Lower lobe of right lung (tissue), 2 donors: ENCODE measurements at regions not wholly inside any gene's neighbourhood (a gene's known extent, or its start where the extent isn't known, plus 50 kb on each side); places are given as distances from the start of the nearest gene placed in this dataset.

ENCODE experiments used
- ATAC-seq, 2 donors: fragments of 200-7000 bp; cut with Tn5 transposase; one replicate each; pipeline ENCODE4 v1.9.1; 2020 to 2022; ENCODE audit warnings: mild to moderate bottlenecking in 2 of 2, moderate library complexity in 2 of 2
- DNase-seq: peaks from one replicate; pipeline ENCODE4 v3.0.0-alpha.2; 2020
- H3K27ac ChIP-seq: fragments of 200-600 bp; one replicate; pipeline ENCODE4 v1.8.0; 2022
- H3K27me3 ChIP-seq: fragments of 200-600 bp; one replicate; pipeline ENCODE4 v1.8.0; 2022; ENCODE audit warnings: low read depth
- H3K36me3 ChIP-seq: fragments of 200-600 bp; one replicate; pipeline ENCODE4 v1.8.0; 2022; ENCODE audit warnings: mild to moderate bottlenecking
- H3K4me1 ChIP-seq: fragments of 200-600 bp; one replicate; pipeline ENCODE4 v1.8.0; 2022
- H3K4me3 ChIP-seq: fragments of 200-600 bp; one replicate; pipeline ENCODE4 v1.8.0; 2022; ENCODE audit warnings: mild to moderate bottlenecking
- H3K9me3 ChIP-seq: fragments of 200-600 bp; one replicate; pipeline ENCODE4 v1.8.0; 2022
- CTCF ChIP-seq: fragments of 200-600 bp; IDR thresholded peaks from one replicate; pipeline ENCODE4 v1.8.0; 2022; ENCODE audit warnings: antibody characterized with exemption, mild to moderate bottlenecking
- intact Hi-C: fragments of 100-400 bp; cut with DNase I; formaldehyde crosslinking; loops from one replicate; pipeline ENCODE4 v1.11.0; 2022
- donor health status: DM: no; HTN: yes; CAD: no; lungs with severe emphysema.

- no peaks in the 10 kb centered on the region for H3K27me3 ChIP-seq
- intact Hi-C loops: no loop called here
- no peaks in the 10 kb centered on the region for H3K36me3 ChIP-seq
- no peak overlapping the region for H3K27ac ChIP-seq
- H3K9me3 ChIP-seq: peaks cover 6% of the 10 kb centered on the region
- H3K4me3 ChIP-seq: no peak overlapping the region
- no peak for TF ChIP-seq CTCF
- DNase-seq: no peak
- ATAC-seq: no peak
- peaks cover 11% of the 10 kb centered on the region for H3K4me1 ChIP-seq
Observed at GRCh38 chr18:10215446-10215845, 239.0 kb upstream of the APCDD1 start.

GRCh38 chr18:10216791-10217190 is 237.6 kb upstream of the APCDD1 start:
- intact Hi-C loops: no loop called here
- Histone ChIP-seq H3K4me3 (no peak overlapping the region), H3K27ac (no peak overlapping the region), H3K9me3 (peaks cover 12% of the 10 kb centered on the region), H3K4me1 (peaks cover 11% of the 10 kb centered on the region), H3K36me3 (no peaks in the 10 kb centered on the region), H3K27me3 (no peaks in the 10 kb centered on the region)
- ATAC-seq: no peak
- no peak for DNase-seq
- no peak for TF ChIP-seq CTCF

- Histone ChIP-seq H3K27me3 (no peaks in the 10 kb centered on the region), H3K4me1 (peaks cover 11% of the 10 kb centered on the region), H3K36me3 (no peaks in the 10 kb centered on the region), H3K9me3 (peaks cover 15% of the 10 kb centered on the region), H3K4me3 (no peak overlapping the region), H3K27ac (no peak overlapping the region)
- intact Hi-C loops: no loop called here
- ATAC-seq: no peak
- DNase-seq: no peak
- no peak for TF ChIP-seq CTCF
Observed at GRCh38 chr18:10217211-10217610, 237.2 kb upstream of the APCDD1 start.

- H3K4me1 ChIP-seq: no peaks in the 10 kb centered on the region
- ATAC-seq: no peak
- intact Hi-C loops: no loop called here
Observed at GRCh38 chr18:10225300-10225699, 229.1 kb upstream of the APCDD1 start.

GRCh38 chr18:10226971-10227370 is 227.5 kb upstream of the APCDD1 start:
- Histone ChIP-seq H3K27me3 (no peaks in the 10 kb centered on the region), H3K27ac (no peak overlapping the region), H3K4me1 (no peaks in the 10 kb centered on the region), H3K4me3 (no peak overlapping the region), H3K36me3 (no peaks in the 10 kb centered on the region), H3K9me3 (peaks cover 14% of the 10 kb centered on the region)
- ATAC-seq (no peak), DNase-seq (no peak)
- intact Hi-C loops: no loop called here
- TF ChIP-seq CTCF: no peak

More at GRCh38 chr18:10225300-10225699, 229.1 kb upstream of the APCDD1 start:
- H3K9me3 ChIP-seq: peaks cover 22% of the 10 kb centered on the region
- no peak overlapping the region for H3K4me3 ChIP-seq
- DNase-seq: no peak
- H3K36me3 ChIP-seq: no peaks in the 10 kb centered on the region
- no peak overlapping the region for H3K27ac ChIP-seq
- no peak for TF ChIP-seq CTCF
- H3K27me3 ChIP-seq: no peaks in the 10 kb centered on the region

- Histone ChIP-seq H3K27ac (no peak overlapping the region), H3K4me3 (no peak overlapping the region), H3K9me3 (peaks cover 13% of the 10 kb centered on the region), H3K4me1 (no peaks in the 10 kb centered on the region), H3K27me3 (no peaks in the 10 kb centered on the region), H3K36me3 (no peaks in the 10 kb centered on the region)
- intact Hi-C loops: no loop called here
- ATAC-seq: no peak
- DNase-seq: no peak
- TF ChIP-seq CTCF: no peak
Observed at GRCh38 chr18:10228326-10228725, 226.1 kb upstream of the APCDD1 start.
